GM18498 (cell line): ENCODE measurements at regions not wholly inside any gene's neighbourhood (a gene's known extent, or its start where the extent isn't known, plus 50 kb on each side); places are given as distances from the start of the nearest gene placed in this dataset.
"Not testable (repeated sequence)": the region's sequence is repeated elsewhere in the genome, so short reads cannot be mapped to it uniquely, and the experiment has no call there.

Source experiments
- ATAC-seq: cut with Tn5 transposase; IDR thresholded peaks from one replicate; pipeline ENCODE4 v1.9.1; 2021; ENCODE audit warnings: mild to moderate bottlenecking, moderate library complexity; ENCODE audit not compliant: unreplicated experiment

DNA sequence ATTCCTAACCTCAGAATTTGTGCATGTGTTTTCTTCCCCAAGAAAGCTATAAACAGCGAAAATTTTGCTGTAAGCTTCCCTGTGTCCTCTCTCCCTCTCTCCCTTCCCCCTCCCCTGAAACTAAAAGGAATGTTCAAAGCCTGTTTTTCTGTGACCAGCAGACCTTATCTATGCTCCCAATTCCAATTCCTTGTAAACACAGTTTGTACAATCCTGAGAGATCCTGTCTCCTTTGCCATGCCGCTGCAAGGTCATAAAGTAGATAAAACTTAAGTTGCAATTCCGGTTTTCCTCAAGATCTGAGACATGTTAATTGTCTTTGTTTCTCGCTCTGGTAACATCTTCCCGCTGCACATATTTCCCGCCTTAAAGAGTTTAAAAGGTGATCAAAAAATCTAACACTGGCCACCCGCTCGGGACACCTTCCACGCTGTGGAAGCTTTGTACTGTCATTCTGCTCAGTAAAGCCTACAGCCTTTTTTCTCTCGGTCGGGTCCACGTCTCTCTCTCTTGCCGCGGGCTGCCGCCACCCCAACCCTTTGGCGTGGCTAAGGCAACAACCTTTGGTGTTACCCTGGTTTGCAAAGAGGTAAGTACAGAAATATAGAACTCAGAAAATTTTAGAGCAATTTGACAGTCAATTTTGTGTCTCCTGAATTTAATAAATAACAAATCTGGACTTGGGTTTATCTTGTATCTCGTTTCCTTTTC, 793.9 kb upstream of the GRM7 start:
- not testable (repeated sequence) for ATAC-seq

DNA sequence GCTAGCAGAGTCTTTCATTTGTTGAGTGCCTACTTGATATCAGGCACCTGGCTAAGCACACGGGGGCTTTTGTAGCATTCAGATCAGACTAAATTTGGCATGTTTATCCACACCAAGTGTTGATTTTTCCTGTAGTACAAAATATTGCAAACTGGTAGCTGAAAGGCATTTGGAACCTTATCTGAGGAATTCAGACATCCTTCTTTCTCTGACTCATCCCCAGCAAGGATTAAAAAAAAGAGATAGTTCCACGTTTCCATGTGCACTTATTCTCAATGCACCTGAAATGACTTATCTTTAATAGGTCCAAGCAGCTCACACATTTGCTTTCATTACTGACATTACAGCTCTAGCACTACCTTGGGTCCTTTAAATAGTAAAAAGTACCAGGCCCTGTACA, 786.0 kb upstream of the GRM7 start:
- ATAC-seq, result no peak

DNA sequence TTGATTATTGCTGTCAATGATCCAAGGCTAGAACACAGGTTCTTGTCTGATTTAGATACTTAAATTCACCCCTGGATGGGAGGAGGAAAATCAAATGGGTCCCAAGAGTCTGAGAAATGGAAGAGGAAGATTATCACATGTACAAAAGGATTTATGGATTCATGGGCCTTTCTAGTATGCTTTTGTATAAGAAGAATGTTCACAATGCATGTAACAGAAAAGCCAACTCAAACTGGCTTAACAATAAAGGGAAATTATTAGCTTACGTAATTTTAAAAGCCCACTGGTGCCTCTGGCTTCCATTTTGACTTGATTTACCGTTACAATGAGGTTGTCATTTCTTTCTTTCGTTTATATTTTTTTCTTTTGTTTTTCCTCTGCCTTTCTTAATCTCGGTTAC, 782.5 kb upstream of the GRM7 start:
- no peak for ATAC-seq

GRCh38 chr3:6079011-6079410, 781.9 kb upstream of the GRM7 start:
- ATAC-seq, result no peak

GRCh38 chr3:6079561-6080179, 781.2 kb upstream of the GRM7 start:
- ATAC-seq, result no peak

DNA sequence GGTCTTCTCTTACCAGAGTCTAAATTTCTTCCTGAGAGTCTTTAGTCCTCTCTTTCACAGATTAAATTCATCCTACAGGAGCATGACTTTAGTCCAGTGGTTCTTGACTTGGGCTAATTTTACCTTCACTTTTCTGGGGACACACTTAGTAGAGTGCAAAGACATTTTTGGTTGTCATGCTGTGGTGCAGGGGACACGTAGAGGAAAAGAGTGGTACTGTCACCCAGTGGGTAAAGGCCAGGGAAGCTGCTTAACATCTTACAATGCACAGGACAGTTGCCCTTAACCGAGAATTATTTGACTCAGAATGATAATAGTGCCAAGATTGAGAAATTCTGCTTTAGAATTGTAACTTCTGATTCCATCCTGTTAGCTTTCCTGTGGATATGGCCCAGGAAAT, 772.5 kb upstream of the GRM7 start:
- ATAC-seq, result no peak

DNA sequence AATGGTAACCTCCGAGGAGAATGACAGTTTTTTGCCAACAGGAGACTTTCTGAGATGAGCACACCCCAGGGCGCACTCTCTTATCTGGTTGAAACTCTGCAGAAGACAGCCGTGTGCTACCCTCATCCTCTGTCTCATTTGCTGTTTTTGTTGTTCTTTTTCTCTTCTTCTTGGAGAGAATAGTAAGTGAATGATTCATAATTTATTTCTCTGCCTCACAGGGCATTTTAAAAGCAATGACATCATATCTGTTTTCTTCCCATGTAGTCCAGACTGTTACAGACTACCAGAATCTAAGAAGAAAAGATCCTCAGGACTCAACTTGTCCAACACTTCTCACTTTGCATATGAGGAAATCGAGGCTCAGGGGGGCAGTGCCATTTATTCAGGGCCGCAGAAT, 771.1 kb upstream of the GRM7 start:
- no peak for ATAC-seq

DNA sequence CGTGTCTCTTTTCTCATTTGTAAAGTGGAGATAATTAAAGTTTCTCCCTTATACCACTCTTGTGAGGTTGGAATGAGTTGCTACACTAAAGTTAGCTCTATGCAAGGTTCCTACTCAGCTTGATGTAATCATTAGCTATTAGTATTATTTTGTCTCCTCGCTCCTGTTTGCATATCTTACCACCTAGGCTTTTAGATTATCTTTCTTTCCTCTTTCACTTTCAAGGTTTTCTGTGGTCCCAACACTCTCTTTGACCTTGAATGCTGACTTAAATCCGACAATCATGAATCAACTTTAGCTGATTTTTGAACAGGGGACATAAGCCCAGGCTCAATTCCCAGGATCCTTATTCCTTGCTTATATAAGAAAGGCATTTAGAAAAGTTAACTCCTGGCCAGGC, 769.7 kb upstream of the GRM7 start:
- no peak for ATAC-seq

DNA sequence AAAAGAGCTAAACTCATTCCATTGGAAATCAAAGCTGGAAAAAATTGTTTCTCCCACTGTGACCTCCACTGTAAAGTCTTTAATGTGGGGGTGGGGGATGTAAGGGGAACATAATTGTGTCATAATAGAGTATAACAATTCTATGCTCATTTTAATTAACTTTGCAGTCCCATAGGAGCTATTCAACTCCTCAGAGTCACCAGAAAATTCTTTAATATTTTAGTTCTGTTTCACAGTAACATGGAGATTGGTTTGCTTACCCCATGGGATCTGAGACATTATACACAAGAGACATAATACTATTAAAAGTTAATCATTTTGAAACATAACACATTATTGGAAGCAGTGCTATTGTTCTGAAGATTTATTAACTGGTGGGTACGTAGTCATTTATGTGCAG, 765.9 kb upstream of the GRM7 start:
- no peak for ATAC-seq

DNA sequence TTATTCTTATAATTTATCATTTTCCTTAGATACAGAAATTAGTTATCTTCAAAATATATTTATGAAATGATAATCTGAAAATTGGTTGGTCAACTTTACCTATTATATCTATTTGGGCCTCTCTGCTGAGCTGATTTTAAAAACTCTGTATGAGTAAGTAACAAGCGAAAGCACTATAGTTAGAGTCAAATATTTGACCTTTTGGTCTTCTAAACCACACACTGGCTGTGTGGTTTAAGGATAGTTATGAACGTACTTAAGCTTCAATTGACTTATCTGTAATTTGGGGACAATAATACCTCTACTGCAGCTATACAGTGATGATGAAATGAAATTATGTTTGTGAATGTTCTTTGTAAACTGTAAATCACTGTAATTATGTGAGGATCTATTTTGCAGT, 763.9 kb upstream of the GRM7 start:
- no peak for ATAC-seq

DNA sequence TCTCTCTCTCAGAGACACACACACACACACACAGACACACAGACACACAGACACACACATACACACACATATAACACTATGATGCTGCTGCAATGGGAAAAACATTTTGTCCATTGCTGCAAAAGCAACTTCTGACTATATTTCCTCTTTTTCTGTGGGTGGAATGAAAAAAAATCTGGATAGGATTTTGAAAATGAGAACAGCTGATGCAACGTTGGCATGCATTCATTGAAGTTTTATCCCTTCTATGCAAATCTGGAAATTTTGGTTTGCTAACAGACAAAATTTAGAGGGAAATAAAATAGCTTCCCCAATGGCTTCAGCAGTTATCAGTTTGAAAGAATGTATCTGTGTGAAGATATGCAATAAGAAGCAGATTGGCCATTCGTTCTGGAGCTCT, 763.4 kb upstream of the GRM7 start:
- ATAC-seq, result no peak

DNA sequence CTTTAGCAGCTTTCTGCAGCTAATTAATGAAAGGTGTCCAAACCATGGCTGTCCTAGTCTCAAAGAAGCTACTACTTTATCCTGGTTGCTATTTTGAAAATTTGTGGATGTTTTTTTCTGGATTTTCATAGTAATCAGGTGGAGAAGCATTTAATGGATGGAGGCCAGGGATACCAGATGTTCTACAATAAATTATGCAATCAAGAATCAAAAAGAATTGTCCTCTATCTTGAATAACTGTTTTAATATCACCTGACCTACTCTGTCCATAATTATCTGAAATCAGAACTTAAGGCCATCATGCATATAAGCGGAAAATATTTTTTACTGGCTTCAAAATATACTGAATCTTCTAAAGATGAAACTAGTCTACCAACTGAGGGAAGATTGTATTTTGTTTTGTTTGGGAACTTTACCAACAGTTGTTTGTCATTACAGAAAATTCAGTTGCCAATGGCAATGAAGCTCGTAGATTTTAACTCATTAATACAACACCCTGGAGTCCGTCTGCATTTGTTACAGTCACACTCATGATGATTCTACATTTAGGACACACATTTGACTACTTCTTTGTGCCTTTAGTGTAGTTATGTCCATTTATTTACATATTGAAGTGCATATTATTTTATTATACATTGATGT, 762.3 kb upstream of the GRM7 start:
- ATAC-seq, result no peak

DNA sequence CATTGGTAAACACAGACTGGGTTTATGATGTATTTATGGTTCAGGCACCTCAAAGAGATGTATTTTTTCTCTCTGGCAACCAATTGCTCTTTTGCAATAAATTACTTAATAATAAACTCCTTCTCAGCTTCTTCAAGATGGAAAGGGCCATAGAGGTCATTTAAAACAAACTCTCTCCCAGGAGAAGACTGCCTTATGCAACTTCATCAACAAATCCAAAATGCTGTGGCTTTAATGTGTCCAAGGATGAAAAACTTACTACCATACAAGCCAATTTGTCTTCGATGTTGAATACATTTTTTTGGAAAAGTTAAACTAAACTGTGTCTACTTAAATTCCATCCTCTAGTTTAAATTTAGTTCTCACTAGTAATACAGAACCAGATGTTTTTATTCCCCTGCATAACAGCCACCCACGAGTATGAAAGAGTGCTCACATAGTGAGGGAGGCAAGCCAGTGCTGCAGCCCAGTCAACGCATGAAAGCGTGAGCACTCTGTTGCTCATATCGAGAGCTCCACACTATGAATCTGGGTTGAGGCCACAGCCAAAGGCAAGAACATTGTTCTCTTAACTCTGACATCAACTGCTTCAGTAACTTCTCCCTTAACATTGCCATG, 761.3 kb upstream of the GRM7 start:
- ATAC-seq, result no peak

DNA sequence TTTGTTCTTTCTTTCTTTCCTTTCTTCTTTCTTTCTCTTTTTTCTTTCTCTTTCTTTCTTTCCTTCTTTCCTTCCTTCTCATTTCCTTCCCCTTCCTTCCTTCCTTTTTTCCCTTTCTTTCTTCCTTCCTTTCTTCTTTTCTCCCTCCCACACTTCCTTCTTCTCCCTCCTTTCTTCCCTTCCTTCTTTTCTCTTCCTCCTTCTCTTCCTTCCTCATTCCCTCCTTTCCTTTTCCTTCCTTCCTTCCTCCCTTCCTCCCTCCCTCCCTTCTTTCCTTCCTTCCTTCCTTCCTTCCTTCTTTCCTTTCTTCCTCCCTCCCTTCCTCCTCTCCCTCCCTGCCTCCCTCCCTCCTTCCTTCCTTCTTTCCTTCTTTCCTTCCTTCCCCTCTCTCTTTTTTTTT, 755.7 kb upstream of the GRM7 start:
- ATAC-seq, result no peak

DNA sequence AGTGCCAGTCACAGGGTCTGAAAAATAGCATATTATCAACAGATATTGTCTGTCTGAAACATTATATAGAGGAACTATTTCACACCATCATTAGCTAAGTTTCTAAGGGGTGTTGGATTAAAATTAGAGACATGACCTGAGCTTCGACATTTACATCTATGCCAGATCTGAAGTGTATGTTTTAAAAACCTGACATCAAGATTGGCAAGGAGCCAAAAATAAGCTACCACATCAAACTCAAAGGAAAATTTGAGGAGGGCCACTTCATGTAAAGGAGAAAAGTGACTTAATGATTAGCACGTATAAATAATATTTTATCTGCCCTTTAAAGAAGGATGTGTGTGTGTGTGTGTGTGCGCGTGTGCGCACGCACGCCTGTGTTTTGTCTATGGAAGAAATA, 752.0 kb upstream of the GRM7 start:
- ATAC-seq, result no peak

DNA sequence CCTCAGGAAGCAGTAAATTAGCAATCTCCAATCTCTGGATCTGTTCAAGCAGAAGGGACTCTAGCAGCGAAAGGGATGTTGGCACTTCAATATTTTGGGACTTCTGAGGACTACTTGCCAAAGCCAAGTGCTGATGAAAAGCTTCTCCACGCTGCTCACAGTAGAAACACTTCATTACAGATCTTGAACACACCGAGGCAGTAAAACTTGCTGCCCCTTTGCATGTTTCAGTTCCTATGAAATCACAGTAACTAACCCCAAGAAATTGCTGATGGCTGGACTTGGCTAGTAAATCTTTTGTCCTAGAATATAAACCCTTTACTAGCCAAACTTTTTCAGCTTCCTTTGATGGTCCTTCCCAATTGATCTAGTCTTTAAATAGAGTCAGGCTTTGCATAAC, 750.5 kb upstream of the GRM7 start:
- no peak for ATAC-seq

- ATAC-seq, result no peak
Observed at GRCh38 chr3:6112546-6112945, 748.4 kb upstream of the GRM7 start.

GRCh38 chr3:6113338-6113737, 747.6 kb upstream of the GRM7 start:
- ATAC-seq, result no peak

- ATAC-seq, result no peak
Observed at GRCh38 chr3:6119367-6119766, 741.5 kb upstream of the GRM7 start.

DNA sequence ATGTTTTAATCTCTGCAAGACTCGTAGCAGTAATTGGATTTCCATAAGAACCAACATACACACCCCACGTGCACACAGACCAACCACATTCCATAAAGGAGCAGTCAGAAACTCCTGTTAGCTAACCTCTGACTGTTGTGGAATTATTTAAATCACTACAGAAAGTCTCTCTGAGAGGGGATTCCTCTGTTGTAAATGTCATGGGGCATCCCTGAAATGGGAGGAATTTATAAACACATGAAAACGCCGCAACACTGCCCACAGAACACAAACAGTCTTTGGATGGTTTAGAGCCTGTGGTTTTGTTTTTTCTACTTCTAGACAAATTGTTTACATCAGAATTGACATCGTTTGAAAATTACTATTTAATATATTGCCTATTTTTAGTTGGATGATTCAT, 740.1 kb upstream of the GRM7 start:
- no peak for ATAC-seq

DNA sequence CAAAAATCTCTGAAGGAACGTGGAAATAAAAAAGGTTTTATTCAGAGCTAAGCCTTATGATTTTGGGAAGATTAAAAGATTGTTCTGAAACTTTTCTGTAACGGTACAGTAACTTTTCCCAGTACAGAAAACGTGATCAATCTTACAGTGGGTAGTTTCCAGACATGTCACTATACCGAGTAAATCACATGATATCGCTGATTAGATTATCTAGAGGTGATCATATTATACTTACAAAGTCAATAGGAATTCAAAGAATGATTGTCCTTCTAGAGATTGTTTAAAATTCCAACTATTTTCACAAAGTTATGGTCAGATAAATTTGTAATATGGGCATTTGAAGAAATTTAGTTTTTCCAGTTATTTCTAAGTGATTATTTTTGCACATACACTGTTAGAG, 736.0 kb upstream of the GRM7 start:
- no peak for ATAC-seq

- no peak for ATAC-seq
Observed at GRCh38 chr3:6125520-6125919, 735.4 kb upstream of the GRM7 start.
